ENCODE measurements at regions not wholly inside any gene's neighbourhood (a gene's known extent, or its start where the extent isn't known, plus 50 kb on each side); places are given as distances from the start of the nearest gene placed in this dataset.

DNA sequence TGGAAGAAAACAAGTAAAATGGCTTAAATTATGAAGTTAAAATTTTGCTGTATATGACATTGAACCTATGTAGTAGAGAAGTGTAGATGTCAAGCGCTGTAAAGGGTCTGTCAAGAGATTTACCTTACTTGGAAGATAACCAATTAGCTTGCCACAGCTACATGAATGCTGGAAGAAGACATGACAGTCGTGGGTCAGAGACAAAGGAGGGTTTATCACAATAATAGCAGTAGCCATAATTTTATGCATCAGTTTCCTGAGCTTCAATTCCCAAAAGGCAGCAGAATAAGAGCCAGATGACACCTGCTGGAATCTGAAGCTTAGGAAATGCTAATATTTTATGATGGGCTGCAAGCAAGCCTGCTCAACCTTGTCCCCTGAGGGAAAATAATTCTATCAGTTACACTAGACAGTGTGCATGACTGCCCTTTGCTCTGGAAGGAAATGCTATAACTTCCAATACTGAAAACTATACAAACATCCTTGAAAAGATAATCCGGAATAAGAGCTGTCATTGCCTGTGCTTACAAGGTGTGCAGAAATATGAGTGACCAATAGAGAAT, 292.9 kb downstream of the PRDM5 start:
- TF ChIP-seq, protein P1, sequence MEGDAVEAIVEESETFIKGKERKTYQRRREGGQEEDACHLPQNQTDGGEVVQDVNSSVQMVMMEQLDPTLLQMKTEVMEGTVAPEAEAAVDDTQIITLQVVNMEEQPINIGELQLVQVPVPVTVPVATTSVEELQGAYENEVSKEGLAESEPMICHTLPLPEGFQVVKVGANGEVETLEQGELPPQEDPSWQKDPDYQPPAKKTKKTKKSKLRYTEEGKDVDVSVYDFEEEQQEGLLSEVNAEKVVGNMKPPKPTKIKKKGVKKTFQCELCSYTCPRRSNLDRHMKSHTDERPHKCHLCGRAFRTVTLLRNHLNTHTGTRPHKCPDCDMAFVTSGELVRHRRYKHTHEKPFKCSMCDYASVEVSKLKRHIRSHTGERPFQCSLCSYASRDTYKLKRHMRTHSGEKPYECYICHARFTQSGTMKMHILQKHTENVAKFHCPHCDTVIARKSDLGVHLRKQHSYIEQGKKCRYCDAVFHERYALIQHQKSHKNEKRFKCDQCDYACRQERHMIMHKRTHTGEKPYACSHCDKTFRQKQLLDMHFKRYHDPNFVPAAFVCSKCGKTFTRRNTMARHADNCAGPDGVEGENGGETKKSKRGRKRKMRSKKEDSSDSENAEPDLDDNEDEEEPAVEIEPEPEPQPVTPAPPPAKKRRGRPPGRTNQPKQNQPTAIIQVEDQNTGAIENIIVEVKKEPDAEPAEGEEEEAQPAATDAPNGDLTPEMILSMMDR (IDR thresholded peaks at IDR 0.05): no peak
- no peak for TF ChIP-seq BCL3 (IDR thresholded peaks at IDR 0.05)
- TF ChIP-seq POLR2A (IDR thresholded peaks at IDR 0.05; ENCODE audit: low read length): no peak
- TF ChIP-seq RFX5 (IDR thresholded peaks at IDR 0.05): no peak
- no peak for TF ChIP-seq MAFK (IDR thresholded peaks at IDR 0.05; ENCODE audit: partially characterized antibody)
- TF ChIP-seq HDAC2 (IDR thresholded peaks at IDR 0.05): no peak
- TF ChIP-seq BHLHE40 (IDR thresholded peaks at IDR 0.05; ENCODE audit: low read depth, low read length): no peak
- no peak for TF ChIP-seq KDM1A (IDR thresholded peaks at IDR 0.05; ENCODE audit: low read depth)
- TF ChIP-seq EP300 (IDR thresholded peaks at IDR 0.05): no peak
- no peak for TF ChIP-seq RAD21 (conservative IDR thresholded peaks at IDR 0.05 in 1 of 2, IDR thresholded peaks at IDR 0.05 in 1 of 2)

Measured in A549 (cell line).